ENCODE measurements at regions not wholly inside any gene's neighbourhood (a gene's known extent, or its start where the extent isn't known, plus 50 kb on each side); places are given as distances from the start of the nearest gene placed in this dataset.

DNA sequence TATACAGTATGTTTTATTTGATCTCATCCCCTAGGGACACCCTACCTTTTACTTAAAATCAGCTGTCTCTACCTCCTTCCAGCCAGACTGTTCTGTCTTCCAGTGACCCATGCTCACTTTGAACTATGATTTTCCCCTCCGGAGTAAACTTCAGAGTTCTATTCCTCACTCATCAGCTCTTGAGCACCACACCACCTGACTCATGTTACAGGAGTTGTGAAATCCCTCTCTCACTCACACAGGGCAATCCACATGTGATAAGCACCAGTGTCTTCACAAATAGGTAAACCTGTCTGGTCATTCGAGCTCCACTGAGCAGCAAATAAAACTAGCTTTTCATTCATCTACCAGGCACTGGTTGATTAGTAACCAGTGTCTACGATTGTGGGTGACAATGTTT is 177.3 kb upstream of the BMP4 start:
- no peak for DNase-seq (ENCODE audit: low spot score in 2 of 2)
- TF ChIP-seq, protein P1, sequence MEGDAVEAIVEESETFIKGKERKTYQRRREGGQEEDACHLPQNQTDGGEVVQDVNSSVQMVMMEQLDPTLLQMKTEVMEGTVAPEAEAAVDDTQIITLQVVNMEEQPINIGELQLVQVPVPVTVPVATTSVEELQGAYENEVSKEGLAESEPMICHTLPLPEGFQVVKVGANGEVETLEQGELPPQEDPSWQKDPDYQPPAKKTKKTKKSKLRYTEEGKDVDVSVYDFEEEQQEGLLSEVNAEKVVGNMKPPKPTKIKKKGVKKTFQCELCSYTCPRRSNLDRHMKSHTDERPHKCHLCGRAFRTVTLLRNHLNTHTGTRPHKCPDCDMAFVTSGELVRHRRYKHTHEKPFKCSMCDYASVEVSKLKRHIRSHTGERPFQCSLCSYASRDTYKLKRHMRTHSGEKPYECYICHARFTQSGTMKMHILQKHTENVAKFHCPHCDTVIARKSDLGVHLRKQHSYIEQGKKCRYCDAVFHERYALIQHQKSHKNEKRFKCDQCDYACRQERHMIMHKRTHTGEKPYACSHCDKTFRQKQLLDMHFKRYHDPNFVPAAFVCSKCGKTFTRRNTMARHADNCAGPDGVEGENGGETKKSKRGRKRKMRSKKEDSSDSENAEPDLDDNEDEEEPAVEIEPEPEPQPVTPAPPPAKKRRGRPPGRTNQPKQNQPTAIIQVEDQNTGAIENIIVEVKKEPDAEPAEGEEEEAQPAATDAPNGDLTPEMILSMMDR (IDR thresholded peaks at IDR 0.05) = no peak
- TF ChIP-seq POLR2A (IDR thresholded peaks at IDR 0.05) (no peak), POLR2AphosphoS5 (IDR thresholded peaks at IDR 0.05) (no peak)

DNA sequence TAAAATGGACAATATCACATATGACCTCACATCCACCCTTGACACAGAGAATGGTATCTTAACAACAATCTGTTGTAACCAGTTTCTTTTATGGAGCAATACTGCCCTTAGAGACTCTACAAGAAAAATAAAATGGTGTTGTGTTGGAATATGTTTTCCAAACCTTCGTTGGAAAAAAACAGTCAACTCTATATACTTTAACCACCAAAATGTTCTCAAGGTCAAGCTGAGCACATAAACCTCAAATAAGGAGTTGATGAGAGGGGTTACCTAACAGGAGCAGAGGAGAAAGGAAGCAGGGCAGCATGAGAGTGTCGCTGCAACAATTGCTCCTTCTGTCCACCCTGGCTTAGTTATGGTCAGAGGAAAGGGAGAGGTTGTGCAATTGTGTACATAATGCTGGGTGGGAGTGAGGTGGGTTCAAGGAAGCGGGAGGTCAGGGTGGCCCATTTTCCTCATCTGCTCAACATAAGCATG is 179.2 kb upstream of the BMP4 start:
- TF ChIP-seq, protein P1 (IDR thresholded peaks at IDR 0.05) = no peak
- TF ChIP-seq POLR2AphosphoS5 (IDR thresholded peaks at IDR 0.05) (no peak), POLR2A (IDR thresholded peaks at IDR 0.05) (no peak)
- no peak for DNase-seq (ENCODE audit: low spot score in 2 of 2)
- H3K4me3 ChIP-seq = no peak overlapping the region
- no peak overlapping the region for H3K27ac ChIP-seq
- no peaks in the 10 kb centered on the region for H3K9me3 ChIP-seq
- H3K27me3 ChIP-seq = no peaks in the 10 kb centered on the region
- H3K36me3 ChIP-seq = no peaks in the 10 kb centered on the region
- no peaks in the 10 kb centered on the region for H3K4me1 ChIP-seq
- intact Hi-C loops (cut with DNase I; ENCODE audit: low total_unique reads) = no loop called here

More for the DNA sequence above, 177.3 kb upstream of the BMP4 start:
- no peaks in the 10 kb centered on the region for H3K9me3 ChIP-seq
- no peaks in the 10 kb centered on the region for H3K27me3 ChIP-seq
- no peaks in the 10 kb centered on the region for H3K4me1 ChIP-seq
- H3K4me3 ChIP-seq = no peak overlapping the region
- H3K27ac ChIP-seq = no peak overlapping the region
- H3K36me3 ChIP-seq = no peaks in the 10 kb centered on the region
- intact Hi-C loops (cut with DNase I; ENCODE audit: low total_unique reads) = no loop called here

DNA sequence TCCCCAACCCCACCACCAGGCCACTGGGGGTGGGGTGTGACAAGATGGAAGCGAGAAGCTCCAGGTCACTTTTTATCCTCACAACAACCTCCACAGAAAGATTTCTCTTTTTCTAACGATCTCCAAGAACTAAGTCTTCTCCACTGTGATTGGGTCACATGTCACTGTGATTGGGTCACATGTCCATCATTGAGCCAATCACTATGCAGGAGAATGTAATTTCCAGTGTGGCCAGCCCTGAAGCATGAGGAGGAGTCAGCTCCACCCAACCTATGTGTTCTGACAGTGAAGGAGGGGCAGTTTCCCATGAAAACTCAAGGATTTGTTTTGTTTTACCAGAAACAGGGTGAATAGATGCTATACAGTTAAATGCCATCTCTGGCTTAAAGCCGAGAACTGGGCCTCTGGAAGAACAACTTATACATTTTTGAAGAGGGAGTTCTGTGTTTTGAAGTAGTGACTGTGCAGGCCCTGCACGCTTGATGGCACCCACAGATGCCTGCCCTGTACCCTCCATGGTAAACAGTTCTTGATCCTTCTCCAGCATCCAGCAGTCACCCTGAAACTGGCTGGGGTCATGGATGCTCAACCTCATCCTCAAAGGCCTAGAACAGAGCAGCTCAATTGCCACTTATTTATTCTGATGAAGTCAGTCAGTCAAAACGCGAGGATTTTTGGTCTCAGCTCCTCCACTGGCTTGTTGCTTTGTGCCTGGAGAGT is 180.4 kb upstream of the BMP4 start:
- no peak overlapping the region for H3K27ac ChIP-seq
- no peaks in the 10 kb centered on the region for H3K36me3 ChIP-seq
- H3K27me3 ChIP-seq = no peaks in the 10 kb centered on the region
- intact Hi-C loops (cut with DNase I; ENCODE audit: low total_unique reads) = no loop called here
- no peak overlapping the region for H3K4me3 ChIP-seq
- TF ChIP-seq, protein P1 (IDR thresholded peaks at IDR 0.05) = no peak
- TF ChIP-seq POLR2AphosphoS5 (IDR thresholded peaks at IDR 0.05) = no peak
- no peak for TF ChIP-seq POLR2A (IDR thresholded peaks at IDR 0.05)
- DNase-seq (ENCODE audit: low spot score in 2 of 2) = no peak
- H3K4me1 ChIP-seq = no peaks in the 10 kb centered on the region
- no peaks in the 10 kb centered on the region for H3K9me3 ChIP-seq

DNA sequence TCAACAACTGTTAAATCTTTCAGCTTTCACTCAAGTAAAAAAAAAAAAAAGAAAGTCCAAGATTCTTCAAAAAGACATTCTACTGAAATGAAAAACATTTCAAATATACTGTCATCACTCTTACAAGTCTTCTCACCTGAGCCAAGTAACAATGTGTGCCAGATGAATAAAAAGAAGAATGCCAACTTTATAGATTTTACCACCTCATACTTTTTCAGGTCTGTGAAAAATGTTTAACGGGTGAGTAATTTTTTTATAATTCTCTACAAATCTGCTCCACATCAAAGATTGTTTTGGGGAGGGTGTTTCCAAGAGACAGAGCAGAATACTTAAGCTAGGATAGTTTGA is 181.0 kb upstream of the BMP4 start:
- no peak overlapping the region for H3K4me3 ChIP-seq
- intact Hi-C loops (cut with DNase I; ENCODE audit: low total_unique reads) = no loop called here
- H3K4me1 ChIP-seq = no peaks in the 10 kb centered on the region
- no peak overlapping the region for H3K27ac ChIP-seq
- no peaks in the 10 kb centered on the region for H3K36me3 ChIP-seq
- DNase-seq (ENCODE audit: low spot score in 2 of 2) = no peak
- no peaks in the 10 kb centered on the region for H3K9me3 ChIP-seq
- TF ChIP-seq, protein P1 (IDR thresholded peaks at IDR 0.05) = no peak
- TF ChIP-seq POLR2A (IDR thresholded peaks at IDR 0.05) = no peak
- no peak for TF ChIP-seq POLR2AphosphoS5 (IDR thresholded peaks at IDR 0.05)
- H3K27me3 ChIP-seq = no peaks in the 10 kb centered on the region

DNA sequence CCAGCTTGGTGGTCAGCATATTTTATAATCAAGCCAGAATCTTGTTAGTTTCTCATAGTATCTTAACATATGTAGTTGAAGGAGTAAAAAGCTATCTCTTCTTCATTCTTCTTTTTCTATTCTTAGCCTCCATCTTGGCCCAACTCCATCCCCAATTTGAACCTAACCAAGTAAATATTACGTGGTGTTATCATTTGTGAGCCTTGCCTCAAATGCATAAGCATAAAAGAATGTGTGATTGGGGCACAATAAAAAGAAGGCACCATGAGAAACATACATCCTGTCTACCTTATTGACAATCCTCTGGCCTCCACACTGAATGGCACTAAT is 181.4 kb upstream of the BMP4 start:
- Histone ChIP-seq H3K9me3 (no peaks in the 10 kb centered on the region), H3K4me1 (no peaks in the 10 kb centered on the region), H3K36me3 (no peaks in the 10 kb centered on the region), H3K27me3 (no peaks in the 10 kb centered on the region), H3K4me3 (no peak overlapping the region), H3K27ac (no peak overlapping the region)
- TF ChIP-seq, protein P1 (IDR thresholded peaks at IDR 0.05) = no peak
- TF ChIP-seq POLR2AphosphoS5 (IDR thresholded peaks at IDR 0.05) (no peak), POLR2A (IDR thresholded peaks at IDR 0.05) (no peak)
- intact Hi-C loops (cut with DNase I; ENCODE audit: low total_unique reads) = no loop called here
- DNase-seq (ENCODE audit: low spot score in 2 of 2) = no peak
